ENCODE measurements at regions not wholly inside any gene's neighbourhood (a gene's known extent, or its start where the extent isn't known, plus 50 kb on each side); places are given as distances from the start of the nearest gene placed in this dataset.

- no peak for DNase-seq
Measured at GRCh38 chr15:38674448-38674847, 109.8 kb upstream of the RASGRP1 start.

GRCh38 chr15:38678281-38678680, 113.7 kb upstream of the RASGRP1 start:
- DNase-seq = no peak

- no peak for DNase-seq
Measured at GRCh38 chr15:38680775-38681174, 116.2 kb upstream of the RASGRP1 start.

- DNase-seq = no peak
Measured at GRCh38 chr15:38682363-38682762, 117.7 kb upstream of the RASGRP1 start.

GRCh38 chr15:38682861-38683260, 118.2 kb upstream of the RASGRP1 start:
- DNase-seq = no peak

- peak; percentile 21 for DNase-seq
Measured at GRCh38 chr15:38683382-38684242, 119.0 kb upstream of the RASGRP1 start.

GRCh38 chr15:38684440-38685010, 119.9 kb upstream of the RASGRP1 start:
- no peak for DNase-seq

- DNase-seq = no peak
Measured at GRCh38 chr15:38685686-38686339, 121.2 kb upstream of the RASGRP1 start.

- DNase-seq = no peak
Measured at GRCh38 chr15:38687340-38687739, 122.7 kb upstream of the RASGRP1 start.

- no peak for DNase-seq
Measured at GRCh38 chr15:38687775-38688495, 123.3 kb upstream of the RASGRP1 start.

GRCh38 chr15:38688761-38689160, 124.1 kb upstream of the RASGRP1 start:
- DNase-seq = no peak

- no peak for DNase-seq
Measured at GRCh38 chr15:38689522-38689921, 124.9 kb upstream of the RASGRP1 start.

GRCh38 chr15:38690216-38690615, 125.6 kb upstream of the RASGRP1 start:
- no peak for DNase-seq

- DNase-seq = peak; percentile 4
Measured at GRCh38 chr15:38690719-38691332, 126.2 kb upstream of the RASGRP1 start.

GRCh38 chr15:38691377-38691776, 126.8 kb upstream of the RASGRP1 start:
- no peak for DNase-seq

GRCh38 chr15:38691965-38692788, 127.6 kb upstream of the RASGRP1 start:
- no peak for DNase-seq

- DNase-seq = no peak
Measured at GRCh38 chr15:38692789-38693062, 128.1 kb upstream of the RASGRP1 start.

GRCh38 chr15:38695249-38696108, 130.9 kb upstream of the RASGRP1 start:
- DNase-seq = no peak

GRCh38 chr15:38696109-38696727, 131.6 kb upstream of the RASGRP1 start:
- no peak for DNase-seq

GRCh38 chr15:38696790-38697495, 132.3 kb upstream of the RASGRP1 start:
- no peak for DNase-seq

All from SHP77 treated with DMSO at 0.1 percent for 48 hours (cell line).